ENCODE measurements at regions not wholly inside any gene's neighbourhood (a gene's known extent, or its start where the extent isn't known, plus 50 kb on each side); places are given as distances from the start of the nearest gene placed in this dataset.
"Not testable (repeated sequence)": the region's sequence is repeated elsewhere in the genome, so short reads cannot be mapped to it uniquely, and the experiment has no call there.

- DNase-seq, result no peak
These were observed 52.5 kb upstream of the USP6NL start for GRCh38 chr10:11663763-11664555.

GRCh38 chr10:11663126-11663515, 51.7 kb upstream of the USP6NL start:
- not testable (repeated sequence) for DNase-seq

GRCh38 chr10:11661441-11661840, 50.0 kb upstream of the USP6NL start:
- no peak for DNase-seq
